Ishikawa (cell line): ENCODE measurements at regions not wholly inside any gene's neighbourhood (a gene's known extent, or its start where the extent isn't known, plus 50 kb on each side); places are given as distances from the start of the nearest gene placed in this dataset.

Source experiments
- CEBPB ChIP-seq: IDR thresholded peaks from 2 replicates; pipeline ENCODE4 v1.6.1; 2012
- CREB1 ChIP-seq: IDR thresholded peaks from 2 replicates; pipeline ENCODE4 v1.6.1; 2012; ENCODE audit warnings: low read depth
- EGR1 ChIP-seq: IDR thresholded peaks from 2 replicates; pipeline ENCODE4 v1.6.1; 2012
- EP300 ChIP-seq: IDR thresholded peaks from 2 replicates; pipeline ENCODE4 v1.6.1; 2012; ENCODE audit warnings: borderline replicate concordance
- FOXM1 ChIP-seq: IDR thresholded peaks from 2 replicates; pipeline ENCODE4 v1.6.1; 2012; ENCODE audit warnings: low read depth, borderline replicate concordance
- NFIC ChIP-seq: IDR thresholded peaks from 2 replicates; pipeline ENCODE4 v1.6.1; 2012
- RAD21 ChIP-seq: IDR thresholded peaks from 2 replicates; pipeline ENCODE4 v1.6.1; 2012; ENCODE audit warnings: low read depth
- REST ChIP-seq: IDR thresholded peaks from 2 replicates; pipeline ENCODE4 v1.6.1; 2012; ENCODE audit warnings: low read depth, mild to moderate bottlenecking
- TAF1 ChIP-seq: IDR thresholded peaks from 2 replicates; pipeline ENCODE4 v1.6.1; 2012; ENCODE audit warnings: low read depth, mild to moderate bottlenecking
- TCF12 ChIP-seq: IDR thresholded peaks from 2 replicates; pipeline ENCODE4 v1.6.1; 2012; ENCODE audit warnings: low read depth
- TEAD4 ChIP-seq: IDR thresholded peaks from 2 replicates; pipeline ENCODE4 v1.6.1; 2012
- YY1 ChIP-seq: IDR thresholded peaks from 2 replicates; pipeline ENCODE4 v1.6.1; 2012; ENCODE audit warnings: low read depth
- ZBTB7A ChIP-seq: IDR thresholded peaks from 2 replicates; pipeline ENCODE4 v1.6.1; 2012; ENCODE audit warnings: low read depth
- TF ChIP-seq, protein P1 (sequence below): IDR thresholded peaks from 2 replicates; pipeline ENCODE4 v1.6.1; 2012
- TF ChIP-seq, protein P2 (sequence below): IDR thresholded peaks from 2 replicates; pipeline ENCODE4 v1.6.1; 2012

- TF ChIP-seq NFIC, result peak; percentile 54; the same call in 1 of the 2 replicates
- no peak for TF ChIP-seq REST
- peak; percentile 85 for TF ChIP-seq EP300
- no peak for TF ChIP-seq CREB1
- TF ChIP-seq TCF12, result peak; percentile 86
- 0 out of 2 replicates have a peak, but pooled peaks have one; percentile 29 for TF ChIP-seq CEBPB
- TF ChIP-seq, protein P1, sequence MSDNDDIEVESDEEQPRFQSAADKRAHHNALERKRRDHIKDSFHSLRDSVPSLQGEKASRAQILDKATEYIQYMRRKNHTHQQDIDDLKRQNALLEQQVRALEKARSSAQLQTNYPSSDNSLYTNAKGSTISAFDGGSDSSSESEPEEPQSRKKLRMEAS, result peak; percentile 52; the same call in 1 of the 2 replicates
- TF ChIP-seq TEAD4, result peak; percentile 66
- TF ChIP-seq, protein P2, sequence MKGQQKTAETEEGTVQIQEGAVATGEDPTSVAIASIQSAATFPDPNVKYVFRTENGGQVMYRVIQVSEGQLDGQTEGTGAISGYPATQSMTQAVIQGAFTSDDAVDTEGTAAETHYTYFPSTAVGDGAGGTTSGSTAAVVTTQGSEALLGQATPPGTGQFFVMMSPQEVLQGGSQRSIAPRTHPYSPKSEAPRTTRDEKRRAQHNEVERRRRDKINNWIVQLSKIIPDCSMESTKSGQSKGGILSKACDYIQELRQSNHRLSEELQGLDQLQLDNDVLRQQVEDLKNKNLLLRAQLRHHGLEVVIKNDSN, result peak; percentile 65
- peak; percentile 77 for TF ChIP-seq FOXM1
Measured at GRCh38 chr7:121544726-121545125, 148.6 kb upstream of the FAM3C start.

- TF ChIP-seq NFIC (no peak), TAF1 (no peak)
Measured at GRCh38 chr7:121544238-121544637, 148.1 kb upstream of the FAM3C start.

DNA sequence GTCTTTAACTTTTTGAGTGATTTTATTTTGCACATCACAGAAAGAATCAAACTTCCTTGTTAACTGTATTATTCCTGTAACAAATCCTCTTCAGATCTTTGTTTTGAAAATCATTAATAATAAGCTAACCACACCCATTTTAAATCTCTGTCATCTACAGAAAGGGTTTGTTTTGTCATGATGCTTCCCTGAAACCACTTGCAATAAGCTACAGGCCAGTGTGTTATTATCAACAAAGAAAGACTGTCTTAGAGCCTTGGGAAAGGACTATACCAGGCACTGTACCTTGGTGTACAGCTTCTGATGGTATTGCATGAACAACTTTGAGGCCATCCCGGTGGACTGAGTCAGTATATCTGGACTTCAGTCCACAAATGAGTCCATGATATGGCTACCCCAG lies 145.3 kb upstream of the FAM3C start:
- TF ChIP-seq EP300 (no peak), ZBTB7A (no peak), CEBPB (no peak), REST (no peak), TCF12 (no peak), RAD21 (no peak), YY1 (no peak), TEAD4 (no peak), NFIC (no peak), EGR1 (no peak), TAF1 (no peak), CREB1 (no peak), FOXM1 (no peak)
- TF ChIP-seq, protein P2, result no peak
- TF ChIP-seq, protein P1, result no peak

DNA sequence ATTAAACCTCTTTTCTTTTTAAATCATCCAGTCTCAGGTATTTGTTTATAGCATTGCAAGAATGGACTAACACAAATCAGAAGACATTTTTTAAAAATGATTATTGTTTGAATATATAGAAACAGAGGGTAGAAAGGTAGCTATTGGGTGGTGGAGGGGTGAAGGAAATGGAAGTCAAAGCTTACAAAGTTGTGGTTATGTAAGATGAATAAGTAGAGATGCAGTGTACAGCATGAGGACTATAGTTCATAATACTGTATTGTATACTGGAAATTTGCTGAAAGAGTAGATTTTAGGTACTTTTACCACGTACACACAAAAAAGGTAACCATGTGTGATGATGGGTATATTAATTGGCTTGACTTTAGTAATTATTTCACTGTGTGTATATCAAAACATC lies 144.0 kb upstream of the FAM3C start:
- TF ChIP-seq NFIC, result no peak

DNA sequence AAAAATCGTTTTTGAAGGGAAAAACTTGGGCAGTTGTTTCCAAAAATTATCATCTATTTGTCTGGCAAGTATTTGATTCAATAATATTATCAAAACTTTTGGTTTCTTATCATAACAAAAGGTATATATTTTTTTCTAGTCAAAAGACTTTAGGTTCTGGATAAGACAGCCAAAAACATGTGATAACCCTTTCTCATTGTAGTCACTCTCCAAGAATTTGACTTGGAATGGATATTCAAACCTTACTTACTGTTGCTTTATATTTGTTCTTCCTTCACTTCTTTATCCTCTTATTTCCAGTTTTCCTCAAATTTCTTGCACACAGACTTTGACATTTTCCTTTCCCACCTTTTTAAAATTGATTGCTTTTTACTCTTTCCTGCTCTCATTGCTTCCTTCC lies 140.9 kb upstream of the FAM3C start:
- TF ChIP-seq, protein P2, result no peak
- TF ChIP-seq YY1 (no peak), CREB1 (no peak), REST (no peak), NFIC (no peak)
